Retinal pigment epithelial cell (primary cell): ENCODE measurements at regions not wholly inside any gene's neighbourhood (a gene's known extent, or its start where the extent isn't known, plus 50 kb on each side); places are given as distances from the start of the nearest gene placed in this dataset.

Experiments used
- DNase-seq: peaks from one replicate; pipeline ENCODE4 v3.0.0-alpha.2; 2010; ENCODE audit warnings: low read depth
- H3K4me3 ChIP-seq: 2 replicates; pipeline ENCODE4 v1.5.1; 2011; ENCODE audit warnings: mild to moderate bottlenecking, low read length, control low read depth, moderate library complexity
- CTCF ChIP-seq: conservative IDR thresholded peaks from 2 replicates; pipeline ENCODE4 v1.5.1; 2011; ENCODE audit warnings: low read depth, low read length, control low read depth, inconsistent platforms

- DNase-seq, result no peak
- no peak overlapping the region for H3K4me3 ChIP-seq
- TF ChIP-seq CTCF, result no peak
Observed at GRCh38 chr6:114418304-114418972, 75.6 kb upstream of the HS3ST5 start.

- H3K4me3 ChIP-seq, result no peak overlapping the region
- DNase-seq, result no peak
- TF ChIP-seq CTCF, result no peak
Observed at GRCh38 chr6:114407426-114408035, 64.7 kb upstream of the HS3ST5 start.

GRCh38 chr6:114404339-114404955 lies 61.6 kb upstream of the HS3ST5 start:
- no peak for TF ChIP-seq CTCF
- no peak for DNase-seq

GRCh38 chr6:114403858-114404257 lies 61.0 kb upstream of the HS3ST5 start:
- no peak for DNase-seq
- TF ChIP-seq CTCF, result no peak
- H3K4me3 ChIP-seq, result no peak overlapping the region

More at GRCh38 chr6:114404339-114404955, 61.6 kb upstream of the HS3ST5 start:
- H3K4me3 ChIP-seq, result no peak overlapping the region

GRCh38 chr6:114398481-114398880 lies 55.7 kb upstream of the HS3ST5 start:
- no peak for DNase-seq
- TF ChIP-seq CTCF, result no peak
- no peak overlapping the region for H3K4me3 ChIP-seq
